ENCODE measurements at regions not wholly inside any gene's neighbourhood (a gene's known extent, or its start where the extent isn't known, plus 50 kb on each side); places are given as distances from the start of the nearest gene placed in this dataset.

DNA sequence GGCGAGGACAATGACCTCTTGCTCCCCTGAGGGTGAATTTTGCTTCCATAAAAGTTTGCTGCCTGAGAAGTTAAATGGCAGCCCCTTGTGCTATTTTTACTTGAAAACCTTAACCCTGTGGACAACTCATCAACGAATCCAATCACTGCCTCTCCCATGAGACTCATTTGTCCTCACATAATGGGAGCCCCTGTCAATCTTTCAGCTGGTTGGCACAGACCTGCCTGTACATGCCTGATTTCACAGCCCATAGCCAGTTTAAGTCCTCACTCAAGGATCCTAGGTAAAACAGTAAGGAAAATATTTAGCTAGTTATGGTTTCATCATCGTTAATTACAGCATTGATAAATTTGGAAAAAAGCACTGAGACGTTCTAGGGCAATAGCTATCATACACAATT, 207.4 kb downstream of the NHLRC3 start:
- Histone ChIP-seq H3K27ac (no peak overlapping the region), H3K36me3 (replicated peaks in 1 of 2) (no peaks in the 10 kb centered on the region), H3K9me3 (replicated peaks in 1 of 3) (no peaks in the 10 kb centered on the region), H3K27me3 (no peaks in the 10 kb centered on the region), H3K4me3 (no peak overlapping the region), H3K4me1 (replicated peaks in 1 of 2) (no peaks in the 10 kb centered on the region)
- intact Hi-C loops (cut with DNase I), result no loop called here
- no peak for TF ChIP-seq POLR2A (IDR thresholded peaks at IDR 0.05)
- TF ChIP-seq, protein P1, sequence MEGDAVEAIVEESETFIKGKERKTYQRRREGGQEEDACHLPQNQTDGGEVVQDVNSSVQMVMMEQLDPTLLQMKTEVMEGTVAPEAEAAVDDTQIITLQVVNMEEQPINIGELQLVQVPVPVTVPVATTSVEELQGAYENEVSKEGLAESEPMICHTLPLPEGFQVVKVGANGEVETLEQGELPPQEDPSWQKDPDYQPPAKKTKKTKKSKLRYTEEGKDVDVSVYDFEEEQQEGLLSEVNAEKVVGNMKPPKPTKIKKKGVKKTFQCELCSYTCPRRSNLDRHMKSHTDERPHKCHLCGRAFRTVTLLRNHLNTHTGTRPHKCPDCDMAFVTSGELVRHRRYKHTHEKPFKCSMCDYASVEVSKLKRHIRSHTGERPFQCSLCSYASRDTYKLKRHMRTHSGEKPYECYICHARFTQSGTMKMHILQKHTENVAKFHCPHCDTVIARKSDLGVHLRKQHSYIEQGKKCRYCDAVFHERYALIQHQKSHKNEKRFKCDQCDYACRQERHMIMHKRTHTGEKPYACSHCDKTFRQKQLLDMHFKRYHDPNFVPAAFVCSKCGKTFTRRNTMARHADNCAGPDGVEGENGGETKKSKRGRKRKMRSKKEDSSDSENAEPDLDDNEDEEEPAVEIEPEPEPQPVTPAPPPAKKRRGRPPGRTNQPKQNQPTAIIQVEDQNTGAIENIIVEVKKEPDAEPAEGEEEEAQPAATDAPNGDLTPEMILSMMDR (IDR thresholded peaks at IDR 0.05), result no peak
- WGBS, 4 donors, result 71 to 80% (median 76%) methylated on average over 4 of the region's 4 CpGs
- no peak for DNase-seq

DNA sequence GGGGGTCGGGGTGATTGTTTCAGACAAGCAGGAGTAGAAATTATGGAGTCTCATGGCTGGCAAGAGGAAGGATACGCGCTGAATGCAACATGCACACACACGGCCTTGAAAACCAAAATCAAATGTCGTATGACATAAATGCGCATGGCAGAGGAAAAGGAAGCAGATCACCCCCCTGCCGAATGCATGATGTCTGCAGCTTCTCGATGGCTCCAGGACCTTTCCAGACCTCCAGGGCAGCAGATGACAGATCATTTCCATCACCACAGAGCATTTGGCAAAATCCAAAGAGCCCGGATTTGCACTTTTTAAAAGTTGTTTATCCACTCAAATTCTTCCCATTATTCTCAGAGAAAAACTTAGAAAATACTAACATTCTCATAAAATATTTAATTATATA, 211.7 kb downstream of the NHLRC3 start:
- H3K27me3 ChIP-seq, result no peaks in the 10 kb centered on the region
- no peaks in the 10 kb centered on the region for H3K4me1 ChIP-seq (replicated peaks in 1 of 2)
- no peak overlapping the region for H3K27ac ChIP-seq
- no peaks in the 10 kb centered on the region for H3K9me3 ChIP-seq (replicated peaks in 1 of 3)
- H3K4me3 ChIP-seq, result no peak overlapping the region
- DNase-seq, result no peak
- 74 to 82% (median 77%) methylated on average over 9 of the region's 9 CpGs for WGBS, 4 donors
- TF ChIP-seq POLR2A (IDR thresholded peaks at IDR 0.05), result no peak
- TF ChIP-seq, protein P1 (IDR thresholded peaks at IDR 0.05), result no peak
- intact Hi-C loops (cut with DNase I), result no loop called here
- H3K36me3 ChIP-seq (replicated peaks in 1 of 2), result no peaks in the 10 kb centered on the region

DNA sequence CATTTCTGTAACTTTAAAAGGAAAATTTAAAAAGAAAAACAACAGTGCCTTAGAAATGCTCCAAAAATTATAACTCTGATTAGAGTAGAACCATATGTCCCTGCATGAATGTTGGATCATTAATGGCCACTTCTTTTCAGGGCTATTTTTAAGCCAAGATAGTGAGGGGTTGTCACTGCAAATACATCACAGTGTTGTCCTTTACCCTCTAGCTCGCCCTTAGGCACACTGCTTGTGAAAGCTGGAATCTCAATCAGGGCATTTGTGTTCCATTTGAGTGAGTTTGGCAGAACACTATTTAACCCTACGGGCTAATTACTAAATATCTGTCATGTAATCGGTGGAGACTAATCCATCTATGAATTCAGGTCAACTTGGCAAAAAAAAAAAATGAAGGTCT, 212.2 kb downstream of the NHLRC3 start:
- DNase-seq, result no peak
- WGBS, 4 donors, result 46 to 68% (median 59%) methylated on average over 3 of the region's 3 CpGs
- no peaks in the 10 kb centered on the region for H3K27me3 ChIP-seq
- no peak overlapping the region for H3K27ac ChIP-seq
- no peaks in the 10 kb centered on the region for H3K36me3 ChIP-seq (replicated peaks in 1 of 2)
- TF ChIP-seq POLR2A (IDR thresholded peaks at IDR 0.05), result no peak
- TF ChIP-seq, protein P1 (IDR thresholded peaks at IDR 0.05), result no peak
- H3K4me1 ChIP-seq (replicated peaks in 1 of 2), result no peaks in the 10 kb centered on the region
- intact Hi-C loops (cut with DNase I), result no loop called here
- H3K9me3 ChIP-seq (replicated peaks in 1 of 3), result no peaks in the 10 kb centered on the region
- no peak overlapping the region for H3K4me3 ChIP-seq

DNA sequence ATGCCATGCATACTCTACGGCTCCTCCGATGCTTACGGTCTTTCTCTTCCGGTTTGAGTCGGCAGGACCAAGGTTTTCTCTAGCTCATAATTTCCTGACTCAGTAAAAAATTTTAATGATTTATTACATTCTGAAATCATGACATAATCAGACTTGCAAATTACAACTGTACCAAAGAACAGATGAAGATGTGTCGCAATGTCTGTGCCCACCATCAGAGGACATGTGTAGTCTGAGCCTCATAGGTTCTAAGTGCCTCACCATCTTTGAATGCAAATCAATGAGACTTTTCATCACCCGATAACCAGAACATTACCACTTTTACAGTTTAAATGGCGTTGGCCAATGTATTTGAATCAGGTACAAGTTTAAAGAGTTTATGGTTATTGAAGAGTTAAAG, 213.1 kb downstream of the NHLRC3 start:
- intact Hi-C loops (cut with DNase I), result no loop called here
- H3K4me3 ChIP-seq, result no peak overlapping the region
- H3K27me3 ChIP-seq, result no peaks in the 10 kb centered on the region
- no peaks in the 10 kb centered on the region for H3K9me3 ChIP-seq (replicated peaks in 1 of 3)
- H3K27ac ChIP-seq, result no peak overlapping the region
- H3K4me1 ChIP-seq (replicated peaks in 1 of 2), result no peaks in the 10 kb centered on the region
- no peak for TF ChIP-seq POLR2A (IDR thresholded peaks at IDR 0.05)
- TF ChIP-seq, protein P1 (IDR thresholded peaks at IDR 0.05), result no peak
- 93 to 95% (median 94%) methylated on average over 8 of the region's 8 CpGs for WGBS, 4 donors
- no peak for DNase-seq
- H3K36me3 ChIP-seq (replicated peaks in 1 of 2), result no peaks in the 10 kb centered on the region

Measured in adrenal gland (tissue), 9 donors.